HG03060 (cell line): ENCODE measurements at regions not wholly inside any gene's neighbourhood (a gene's known extent, or its start where the extent isn't known, plus 50 kb on each side); places are given as distances from the start of the nearest gene placed in this dataset.
"Not testable (repeated sequence)": the region's sequence is repeated elsewhere in the genome, so short reads cannot be mapped to it uniquely, and the experiment has no call there.

ENCODE experiments used
- ATAC-seq: cut with Tn5 transposase; IDR thresholded peaks from one replicate; pipeline ENCODE4 v1.9.1; 2021; ENCODE audit warnings: low read depth, moderate number of reproducible peaks; ENCODE audit not compliant: unreplicated experiment

GRCh38 chr15:98537516-98538060 is 110.8 kb upstream of the IGF1R start:
- no peak for ATAC-seq

- ATAC-seq = no peak
Measured at GRCh38 chr15:98541519-98541918, 106.8 kb upstream of the IGF1R start.

GRCh38 chr15:98543237-98543636 is 105.1 kb upstream of the IGF1R start:
- no peak for ATAC-seq

- ATAC-seq = no peak
Measured at GRCh38 chr15:98546329-98546728, 102.0 kb upstream of the IGF1R start.

GRCh38 chr15:98547275-98547674 is 101.1 kb upstream of the IGF1R start:
- ATAC-seq = no peak

GRCh38 chr15:98547741-98548138 is 100.6 kb upstream of the IGF1R start:
- ATAC-seq = no peak

- no peak for ATAC-seq
Measured at GRCh38 chr15:98548139-98548971, 100.0 kb upstream of the IGF1R start.

- ATAC-seq = no peak
Measured at GRCh38 chr15:98549003-98549402, 99.3 kb upstream of the IGF1R start.

GRCh38 chr15:98549741-98550140 is 98.6 kb upstream of the IGF1R start:
- ATAC-seq = no peak

- ATAC-seq = not testable (repeated sequence)
Measured at GRCh38 chr15:98550363-98550762, 98.0 kb upstream of the IGF1R start.

- no peak for ATAC-seq
Measured at GRCh38 chr15:98551936-98552562, 96.3 kb upstream of the IGF1R start.

GRCh38 chr15:98554272-98555172 is 93.8 kb upstream of the IGF1R start:
- no peak for ATAC-seq

- ATAC-seq = no peak
Measured at GRCh38 chr15:98555173-98555515, 93.2 kb upstream of the IGF1R start.

GRCh38 chr15:98556321-98556720 is 92.0 kb upstream of the IGF1R start:
- no peak for ATAC-seq

GRCh38 chr15:98560338-98560737 is 88.0 kb upstream of the IGF1R start:
- no peak for ATAC-seq

GRCh38 chr15:98561169-98561941 is 87.0 kb upstream of the IGF1R start:
- no peak for ATAC-seq

- ATAC-seq = no peak
Measured at GRCh38 chr15:98562331-98562937, 85.9 kb upstream of the IGF1R start.

GRCh38 chr15:98565566-98565965 is 82.8 kb upstream of the IGF1R start:
- ATAC-seq = no peak

- no peak for ATAC-seq
Measured at GRCh38 chr15:98567951-98568350, 80.4 kb upstream of the IGF1R start.
